ENCODE measurements at regions not wholly inside any gene's neighbourhood (a gene's known extent, or its start where the extent isn't known, plus 50 kb on each side); places are given as distances from the start of the nearest gene placed in this dataset.

GRCh38 chr11:95337972-95338429 lies 107.0 kb upstream of the SESN3 start:
- Mint-ChIP-seq H3K36me3 (ENCODE audit: low read depth) (no peaks in the 10 kb centered on the region), H3K9me3 (peaks cover 2% of the 10 kb centered on the region), H3K27ac (ENCODE audit: unreplicated experiment) (no peak overlapping the region), H3K4me1 (peaks cover 23% of the 10 kb centered on the region), H3K4me3 (no peak overlapping the region), H3K27me3 (ENCODE audit: low read depth) (no peaks in the 10 kb centered on the region)
- no peak for DNase-seq (ENCODE audit: low read depth, low spot score)
- TF ChIP-seq, protein P1, sequence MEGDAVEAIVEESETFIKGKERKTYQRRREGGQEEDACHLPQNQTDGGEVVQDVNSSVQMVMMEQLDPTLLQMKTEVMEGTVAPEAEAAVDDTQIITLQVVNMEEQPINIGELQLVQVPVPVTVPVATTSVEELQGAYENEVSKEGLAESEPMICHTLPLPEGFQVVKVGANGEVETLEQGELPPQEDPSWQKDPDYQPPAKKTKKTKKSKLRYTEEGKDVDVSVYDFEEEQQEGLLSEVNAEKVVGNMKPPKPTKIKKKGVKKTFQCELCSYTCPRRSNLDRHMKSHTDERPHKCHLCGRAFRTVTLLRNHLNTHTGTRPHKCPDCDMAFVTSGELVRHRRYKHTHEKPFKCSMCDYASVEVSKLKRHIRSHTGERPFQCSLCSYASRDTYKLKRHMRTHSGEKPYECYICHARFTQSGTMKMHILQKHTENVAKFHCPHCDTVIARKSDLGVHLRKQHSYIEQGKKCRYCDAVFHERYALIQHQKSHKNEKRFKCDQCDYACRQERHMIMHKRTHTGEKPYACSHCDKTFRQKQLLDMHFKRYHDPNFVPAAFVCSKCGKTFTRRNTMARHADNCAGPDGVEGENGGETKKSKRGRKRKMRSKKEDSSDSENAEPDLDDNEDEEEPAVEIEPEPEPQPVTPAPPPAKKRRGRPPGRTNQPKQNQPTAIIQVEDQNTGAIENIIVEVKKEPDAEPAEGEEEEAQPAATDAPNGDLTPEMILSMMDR (conservative IDR thresholded peaks at IDR 0.05), result no peak

GRCh38 chr11:95337175-95337957 lies 106.4 kb upstream of the SESN3 start:
- TF ChIP-seq, protein P1 (conservative IDR thresholded peaks at IDR 0.05), result no peak
- Mint-ChIP-seq H3K9me3 (peaks cover 2% of the 10 kb centered on the region), H3K36me3 (ENCODE audit: low read depth) (no peaks in the 10 kb centered on the region), H3K4me1 (peaks cover 23% of the 10 kb centered on the region), H3K27me3 (ENCODE audit: low read depth) (no peaks in the 10 kb centered on the region), H3K27ac (ENCODE audit: unreplicated experiment) (no peak overlapping the region), H3K4me3 (no peak overlapping the region)
- DNase-seq (ENCODE audit: low read depth, low spot score), result peak; percentile 4

DNA sequence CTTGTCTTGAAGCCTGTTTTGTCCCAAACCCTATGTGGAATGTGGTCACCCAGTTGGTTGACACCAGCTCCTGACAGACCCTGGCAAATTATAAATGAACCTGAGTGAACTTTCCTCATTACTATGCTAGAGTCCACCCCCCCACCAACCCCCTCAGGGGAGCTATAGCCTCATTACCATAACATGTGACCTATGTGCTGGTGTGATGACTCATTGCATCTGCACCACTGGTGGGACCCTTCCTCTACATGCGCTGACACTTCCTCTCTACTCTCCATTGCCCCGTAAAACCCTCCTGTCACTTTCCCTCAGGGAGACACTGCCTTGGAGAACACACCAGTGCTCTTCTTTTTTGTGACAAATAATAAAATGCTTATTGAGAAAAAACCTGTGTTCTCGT lies 105.0 kb upstream of the SESN3 start:
- no peaks in the 10 kb centered on the region for H3K27me3 Mint-ChIP-seq (ENCODE audit: low read depth)
- H3K9me3 Mint-ChIP-seq, result peaks cover 2% of the 10 kb centered on the region
- peak overlapping the region; percentile 13 for H3K4me3 Mint-ChIP-seq
- TF ChIP-seq, protein P1 (conservative IDR thresholded peaks at IDR 0.05), result no peak
- DNase-seq (ENCODE audit: low read depth, low spot score), result no peak
- no peak overlapping the region for H3K27ac Mint-ChIP-seq (ENCODE audit: unreplicated experiment)
- H3K4me1 Mint-ChIP-seq, result peaks cover 14% of the 10 kb centered on the region
- no peaks in the 10 kb centered on the region for H3K36me3 Mint-ChIP-seq (ENCODE audit: low read depth)

DNA sequence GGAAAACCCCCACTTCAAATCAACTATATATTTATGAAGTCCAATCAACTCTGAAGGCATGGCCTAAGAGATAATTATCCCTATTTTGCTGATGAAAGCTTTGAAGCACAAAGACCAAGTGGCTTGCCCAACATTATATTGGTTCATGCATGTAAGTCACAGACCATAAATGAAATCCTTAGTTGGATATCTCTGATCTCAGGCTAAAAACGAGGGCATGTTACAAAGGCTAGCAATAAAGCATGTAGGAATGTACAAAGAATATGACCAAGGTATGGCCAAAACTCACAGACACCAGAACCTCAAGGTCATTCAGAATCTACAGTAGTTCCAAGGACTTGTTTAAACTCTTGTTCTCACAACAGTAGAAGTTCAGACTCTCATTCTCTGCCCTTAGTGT lies 100.2 kb upstream of the SESN3 start:
- Mint-ChIP-seq H3K9me3 (peaks cover 2% of the 10 kb centered on the region), H3K4me1 (peaks cover 2% of the 10 kb centered on the region), H3K27ac (ENCODE audit: unreplicated experiment) (no peak overlapping the region), H3K4me3 (no peak overlapping the region), H3K36me3 (ENCODE audit: low read depth) (no peaks in the 10 kb centered on the region), H3K27me3 (ENCODE audit: low read depth) (no peaks in the 10 kb centered on the region)
- DNase-seq (ENCODE audit: low read depth, low spot score), result no peak
- TF ChIP-seq, protein P1 (conservative IDR thresholded peaks at IDR 0.05), result no peak

- H3K4me1 Mint-ChIP-seq, result peaks cover 7% of the 10 kb centered on the region
- no peaks in the 10 kb centered on the region for H3K27me3 Mint-ChIP-seq (ENCODE audit: low read depth)
- no peaks in the 10 kb centered on the region for H3K36me3 Mint-ChIP-seq (ENCODE audit: low read depth)
- H3K4me3 Mint-ChIP-seq, result no peak overlapping the region
- TF ChIP-seq, protein P1 (conservative IDR thresholded peaks at IDR 0.05), result no peak
- peaks cover 2% of the 10 kb centered on the region for H3K9me3 Mint-ChIP-seq
- no peak overlapping the region for H3K27ac Mint-ChIP-seq (ENCODE audit: unreplicated experiment)
- no peak for DNase-seq (ENCODE audit: low read depth, low spot score)
Measured at GRCh38 chr11:95330302-95330701, 99.3 kb upstream of the SESN3 start.
